K562 (cell line): ENCODE measurements at regions not wholly inside any gene's neighbourhood (a gene's known extent, or its start where the extent isn't known, plus 50 kb on each side); places are given as distances from the start of the nearest gene placed in this dataset.

ENCODE experiments used
- ATAC-seq: fragments of 200-7000 bp; cut with Tn5 transposase; 3 replicates; pipeline ENCODE4 v1.9.1; 2020; ENCODE audit warnings: moderate library complexity
- BruUV-seq: library from RNA; stranded (reverse); fragments of 400-500 nt; replicated peaks from 2 replicates; lab custom pipeline; 2021; lab: Mats Ljungman, UMichigan
- CTCF ChIA-PET: fragments of 300-600 bp; formaldehyde crosslinking; extraction: SDS; loops from one replicate; lab custom pipeline; 2021; ENCODE audit warnings: low intra/inter-chr PET ratio; lab: Yijun Ruan, JAX
- POLR2A ChIA-PET: fragments of 300-600, 350-650 bp; sonication (Branson Sonifier 250); formaldehyde crosslinking; extraction: SDS; loops from one replicate; lab custom pipeline; 2021; ENCODE audit warnings: antibody characterized with exemption, inconsistent platforms; lab: Yijun Ruan, JAX
- DNase-seq, 4 experiments: peaks; one replicate each; pipeline versions ENCODE4 v3.0.0 to v3.0.0-alpha.2; 2011 to 2018; ENCODE audit warnings: low spot score in 3 of 4, mixed read lengths in 3 of 4; ENCODE audit errors: extremely low read depth in 1 of 4
- FAIRE-seq: peaks from 2 replicates; lab custom pipeline; 2011; peaks lifted over from hg19 to GRCh38; lab: Jason Lieb, UNC
- H2AFZ ChIP-seq: 2 replicates; pipeline ENCODE4 v1.6.0; 2011; ENCODE audit warnings: low read depth, low read length, control low read depth, inconsistent platforms
- H3K27ac ChIP-seq: fragments of 200-600 bp; 3 replicates; pipeline ENCODE4 v1.8.0; 2011; ENCODE audit warnings: low read depth, mild to moderate bottlenecking, control low read depth, inconsistent platforms, low read length, moderate library complexity, mixed read lengths; ENCODE audit errors: extremely low read depth
- H3K27me3 ChIP-seq, 2 experiments: fragments of 300-600 bp in 1 of 2; 2 replicates in 1 of 2; 3 replicates in 1 of 2; pipeline versions ENCODE4 v1.6.0 to v1.8.0; 2011; ENCODE audit warnings: inconsistent platforms in 2 of 2, low read length in 2 of 2, mild to moderate bottlenecking in 1 of 2, mixed read lengths in 1 of 2, moderate library complexity in 1 of 2; ENCODE audit not compliant: control insufficient read depth in 2 of 2, insufficient read depth in 2 of 2
- H3K36me3 ChIP-seq: fragments of 300-600 bp; 3 replicates; pipeline ENCODE4 v1.8.0; 2011; ENCODE audit warnings: mild to moderate bottlenecking, low read length, inconsistent platforms; ENCODE audit not compliant: control insufficient read depth, insufficient read depth
- H3K4me1 ChIP-seq, 2 experiments: fragments of 200-600 bp in 1 of 2; replicated peaks in 1 of 2; 2 replicates in 1 of 2; 3 replicates in 1 of 2; pipeline versions ENCODE4 v1.5.1 to v1.8.0; 2011; ENCODE audit warnings: inconsistent platforms in 2 of 2, low read length in 2 of 2, mild to moderate bottlenecking in 1 of 2, mixed read lengths in 1 of 2, moderate library complexity in 1 of 2; ENCODE audit not compliant: control insufficient read depth in 2 of 2, insufficient read depth in 2 of 2
- H3K4me2 ChIP-seq: 2 replicates; pipeline ENCODE4 v1.6.1; 2011; ENCODE audit warnings: low read length, control low read depth, inconsistent platforms, mixed read lengths; ENCODE audit not compliant: insufficient read depth
- H3K4me3 ChIP-seq: fragments of 200-600 bp; sonication (generic), shearing (Covaris generic); 2 replicates; pipeline ENCODE4 v1.5.1; 2016; ENCODE audit warnings: control low read depth, inconsistent platforms
- H3K79me2 ChIP-seq: fragments of 200-600 bp; 3 replicates; pipeline ENCODE4 v1.8.0; 2011; ENCODE audit warnings: low read length, inconsistent platforms; ENCODE audit not compliant: control insufficient read depth, insufficient read depth
- H3K9ac ChIP-seq, 2 experiments: 2 replicates each; pipeline versions ENCODE4 v1.6.0 to v1.6.1; 2011; ENCODE audit warnings: low read depth in 2 of 2, low read length in 2 of 2, control low read depth in 1 of 2, inconsistent platforms in 1 of 2, mild to moderate bottlenecking in 1 of 2, mixed read lengths in 1 of 2; ENCODE audit not compliant: insufficient read depth in 1 of 2
- H3K9me1 ChIP-seq: one replicate; pipeline ENCODE4 v1.6.0; 2011; ENCODE audit warnings: inconsistent platforms, mild to moderate bottlenecking, low read length, moderate library complexity; ENCODE audit not compliant: control insufficient read depth, insufficient read depth
- H3K9me3 ChIP-seq: replicated peaks from 2 replicates; pipeline ENCODE4 v1.5.1; 2011; ENCODE audit warnings: low read depth, low read length, inconsistent platforms; ENCODE audit not compliant: control insufficient read depth, insufficient read depth
- H4K20me1 ChIP-seq: replicated peaks from 2 replicates; pipeline ENCODE4 v1.6.1; 2011; ENCODE audit warnings: low read length, inconsistent platforms, mixed read lengths; ENCODE audit not compliant: control insufficient read depth, insufficient read depth
- CLOCK ChIP-seq: fragments of 250-450 bp; sonication (Bioruptor Pico); IDR thresholded peaks from 2 replicates; pipeline ENCODE4 v1.4.0; 2020; ENCODE audit warnings: mild to moderate bottlenecking, moderate library complexity, borderline replicate concordance
- HMGXB4 ChIP-seq: sonication (generic); formaldehyde crosslinking; IDR thresholded peaks from 2 replicates; pipeline ENCODE4 v1.8.1; 2023; ENCODE audit warnings: mild to moderate bottlenecking, missing genetic modification reagents
- NELFE ChIP-seq: IDR thresholded peaks from 2 replicates; pipeline ENCODE4 v1.6.1; 2011; ENCODE audit warnings: mild to moderate bottlenecking; ENCODE audit not compliant: insufficient read depth, insufficient read length
- NFIC ChIP-seq: fragments of 450-650 bp; IDR thresholded peaks from 2 replicates; pipeline ENCODE4 v1.6.1; 2017; ENCODE audit warnings: mild to moderate bottlenecking, inconsistent platforms
- SMARCA5 ChIP-seq: fragments of 450-650 bp; IDR thresholded peaks from 2 replicates; pipeline ENCODE4 v1.6.1; 2016
- SNIP1 ChIP-seq: fragments of 450-650 bp; IDR thresholded peaks from 2 replicates; pipeline ENCODE4 v1.7.1; 2017; ENCODE audit warnings: low read depth, mild to moderate bottlenecking
- SREBF2 ChIP-seq: sonication (generic); formaldehyde crosslinking; IDR thresholded peaks from 2 replicates; pipeline ENCODE4 v1.4.0; 2020; ENCODE audit warnings: mild to moderate bottlenecking, missing genetic modification reagents
- TRIM24 ChIP-seq, 2 experiments: fragments of 450-650 bp; IDR thresholded peaks; 2 replicates each; pipeline ENCODE4 v1.6.1; 2016
- VEZF1 ChIP-seq: fragments of 200-800 bp; sonication (Bioruptor generic); IDR thresholded peaks from 2 replicates; pipeline ENCODE4 v1.6.1; 2017; ENCODE audit warnings: missing genetic modification characterization, missing compliant biosample characterization
- ZNF239 ChIP-seq: fragments of 250-450 bp; sonication (Bioruptor Pico); IDR thresholded peaks from 2 replicates; pipeline ENCODE4 v1.4.0; 2020; ENCODE audit warnings: mild to moderate bottlenecking
- ZNF347 ChIP-seq: fragments of 450-650 bp; formaldehyde crosslinking; IDR thresholded peaks from 2 replicates; pipeline ENCODE4 v1.4.0; 2020; ENCODE audit warnings: low read depth, mild to moderate bottlenecking, moderate library complexity
- ZNF384 ChIP-seq: IDR thresholded peaks from 2 replicates; pipeline ENCODE4 v1.6.1; 2012; ENCODE audit warnings: low read depth, low read length, improper control_type of control experiment
- WGBS: fragments of 100-300 bp; shearing (Covaris generic); methylation state at CpG from one replicate; pipeline ENCODE4 v1.1.6; 2016; ENCODE audit warnings: low coverage, mixed read lengths; ENCODE audit not compliant: insufficient coverage; ENCODE audit errors: missing lambda C conversion rate; 5-methylcytosine and 5-hydroxymethylcytosine counted together
- in situ Hi-C: fragments of 300-500 bp; cut with MboI; formaldehyde crosslinking; loops from 4 replicates; pipeline ENCODE4 v1.15.0; 2018; ENCODE audit warnings: inconsistent platforms, mixed read lengths
- intact Hi-C: fragments of 100-400 bp; cut with micrococcal nuclease; formaldehyde crosslinking; loops from 2 replicates; pipeline ENCODE4 v1.14.2; 2022

GRCh38 chr2:76567478-76567877 lies 856.8 kb upstream of the GCFC2 start (continued):
- TF ChIP-seq VEZF1 (no peak), SMARCA5 (no peak), NFIC (no peak), ZNF239 (CRISPR knock-in tag) (no peak), HMGXB4 (no peak)

- FAIRE-seq, result no peak
- no peak for TF ChIP-seq NELFE
- TF ChIP-seq ZNF384, result no peak
- TF ChIP-seq CLOCK (CRISPR knock-in tag), result no peak
- no peak for TF ChIP-seq SREBF2
- TF ChIP-seq ZNF347 (CRISPR knock-in tag), result no peak
- TF ChIP-seq SNIP1, result no peak
- TF ChIP-seq TRIM24 (IDR thresholded peaks at IDR 0.05), result no peak
Measured at GRCh38 chr2:76564734-76565133, 854.0 kb upstream of the GCFC2 start.

More at GRCh38 chr2:76564734-76565133, 854.0 kb upstream of the GCFC2 start:
- H3K4me3 ChIP-seq, result no peak overlapping the region
- no peaks in the 10 kb centered on the region for H3K36me3 ChIP-seq
- H3K4me1 ChIP-seq, result no peaks in the 10 kb centered on the region
- H3K9me3 ChIP-seq, result no peaks in the 10 kb centered on the region
- H3K27me3 ChIP-seq, result no peaks in the 10 kb centered on the region
- BruUV-seq, result no TSS peak
- DNase-seq, result no peak
- H3K4me2 ChIP-seq, result no peak overlapping the region
- H3K79me2 ChIP-seq, result no peaks in the 10 kb centered on the region
- intact Hi-C loops, result no loop called here
- CTCF ChIA-PET, result no interaction called here
- H4K20me1 ChIP-seq, result no peaks in the 10 kb centered on the region
- POLR2A ChIA-PET, result no interaction called here
- H3K9me1 ChIP-seq, result no peaks in the 10 kb centered on the region
- 0% methylated on average over 2 of the region's 2 CpGs for WGBS
- no peak overlapping the region for H3K9ac ChIP-seq
- H2AFZ ChIP-seq, result no peak overlapping the region
- H3K27ac ChIP-seq, result no peak overlapping the region
- no peak for ATAC-seq
- in situ Hi-C loops, result no loop called here
